Cardiac fibroblast (primary cell): ENCODE measurements at regions not wholly inside any gene's neighbourhood (a gene's known extent, or its start where the extent isn't known, plus 50 kb on each side); places are given as distances from the start of the nearest gene placed in this dataset.

Source experiments
- DNase-seq, 2 donors: peaks; one replicate each; pipeline versions ENCODE4 v3.0.0 to v3.0.0-alpha.2; 2010; ENCODE audit warnings: low read depth in 2 of 2
- H3K4me3 ChIP-seq, 2 donors: replicated peaks in 1 of 2; 1 replicate in 1 of 2; 2 replicates in 1 of 2; pipeline ENCODE4 v1.5.1; 2011; ENCODE audit warnings: low read depth in 2 of 2, low read length in 2 of 2, mild to moderate bottlenecking in 2 of 2, moderate library complexity in 1 of 2
- TF ChIP-seq, protein P1 (sequence below): IDR thresholded peaks from one replicate; pipeline ENCODE4 v1.5.1; 2011; ENCODE audit warnings: low read depth, mild to moderate bottlenecking, low read length, inconsistent platforms

- H3K4me3 ChIP-seq = no peak overlapping the region
- DNase-seq = no peak
- TF ChIP-seq, protein P1, sequence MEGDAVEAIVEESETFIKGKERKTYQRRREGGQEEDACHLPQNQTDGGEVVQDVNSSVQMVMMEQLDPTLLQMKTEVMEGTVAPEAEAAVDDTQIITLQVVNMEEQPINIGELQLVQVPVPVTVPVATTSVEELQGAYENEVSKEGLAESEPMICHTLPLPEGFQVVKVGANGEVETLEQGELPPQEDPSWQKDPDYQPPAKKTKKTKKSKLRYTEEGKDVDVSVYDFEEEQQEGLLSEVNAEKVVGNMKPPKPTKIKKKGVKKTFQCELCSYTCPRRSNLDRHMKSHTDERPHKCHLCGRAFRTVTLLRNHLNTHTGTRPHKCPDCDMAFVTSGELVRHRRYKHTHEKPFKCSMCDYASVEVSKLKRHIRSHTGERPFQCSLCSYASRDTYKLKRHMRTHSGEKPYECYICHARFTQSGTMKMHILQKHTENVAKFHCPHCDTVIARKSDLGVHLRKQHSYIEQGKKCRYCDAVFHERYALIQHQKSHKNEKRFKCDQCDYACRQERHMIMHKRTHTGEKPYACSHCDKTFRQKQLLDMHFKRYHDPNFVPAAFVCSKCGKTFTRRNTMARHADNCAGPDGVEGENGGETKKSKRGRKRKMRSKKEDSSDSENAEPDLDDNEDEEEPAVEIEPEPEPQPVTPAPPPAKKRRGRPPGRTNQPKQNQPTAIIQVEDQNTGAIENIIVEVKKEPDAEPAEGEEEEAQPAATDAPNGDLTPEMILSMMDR = no peak
Measured at GRCh38 chr6:90401933-90402830, 105.5 kb upstream of the BACH2 start.

GRCh38 chr6:90399970-90400369 is 103.3 kb upstream of the BACH2 start:
- peak in 1 of 2 donors; percentile 14 for DNase-seq
- TF ChIP-seq, protein P1 = no peak
- H3K4me3 ChIP-seq = no peak overlapping the region

GRCh38 chr6:90397929-90398674 is 101.5 kb upstream of the BACH2 start:
- TF ChIP-seq, protein P1 = no peak
- DNase-seq = no peak
- H3K4me3 ChIP-seq = no peak overlapping the region

DNA sequence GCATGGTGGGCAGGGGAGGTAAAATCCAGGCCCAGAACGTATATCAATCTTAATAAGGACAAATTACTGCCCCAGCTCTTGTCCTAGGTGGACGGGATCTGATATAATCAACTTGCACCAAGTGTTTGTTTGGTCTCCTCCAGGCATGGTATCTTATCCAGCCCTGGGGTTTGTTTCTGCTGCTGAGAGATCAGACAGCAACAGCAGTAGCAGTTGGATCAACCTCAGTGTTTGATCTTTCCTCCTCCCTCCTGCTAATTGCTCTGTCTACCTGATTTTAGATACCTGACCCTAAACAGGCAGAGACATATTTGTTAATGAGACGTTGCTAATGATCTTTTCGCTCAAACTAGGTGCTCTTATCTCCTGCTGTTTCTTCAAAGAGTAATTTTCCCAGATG is 100.4 kb upstream of the BACH2 start:
- DNase-seq = no peak
- no peak overlapping the region for H3K4me3 ChIP-seq
- TF ChIP-seq, protein P1 = no peak

DNA sequence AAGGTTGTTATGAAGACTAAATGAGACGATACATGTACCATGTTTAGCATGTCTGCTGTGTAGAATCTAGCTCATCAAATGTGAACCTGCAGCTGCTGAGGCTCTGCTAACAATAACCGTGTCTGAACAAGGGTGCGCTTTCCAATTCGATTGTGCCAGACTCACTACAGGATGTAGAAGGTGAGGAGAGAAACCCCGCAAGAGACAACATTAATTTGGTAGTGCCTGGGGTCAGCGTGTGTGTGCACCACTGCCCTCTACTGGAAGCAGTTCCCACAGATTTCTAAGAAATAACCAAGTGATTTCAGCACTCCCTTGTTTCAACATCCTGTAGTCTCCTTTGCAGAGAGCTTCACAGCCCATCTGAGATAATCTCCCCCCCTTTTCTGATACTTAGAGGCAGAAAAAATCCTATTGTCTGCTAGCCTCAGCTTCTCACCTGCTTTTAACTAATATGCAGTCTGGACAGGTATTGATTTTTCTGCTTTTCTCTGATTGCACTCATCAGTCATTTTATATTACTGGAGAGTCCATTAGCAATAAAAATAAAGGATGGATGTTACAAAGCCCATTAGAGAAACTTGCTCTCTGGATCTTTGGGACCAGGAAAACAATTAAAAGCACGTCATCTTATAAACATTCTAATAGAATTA is 96.7 kb upstream of the BACH2 start:
- DNase-seq = peak; percentile 70 to 73
- TF ChIP-seq, protein P1 = peak; percentile 75
- no peak overlapping the region for H3K4me3 ChIP-seq

DNA sequence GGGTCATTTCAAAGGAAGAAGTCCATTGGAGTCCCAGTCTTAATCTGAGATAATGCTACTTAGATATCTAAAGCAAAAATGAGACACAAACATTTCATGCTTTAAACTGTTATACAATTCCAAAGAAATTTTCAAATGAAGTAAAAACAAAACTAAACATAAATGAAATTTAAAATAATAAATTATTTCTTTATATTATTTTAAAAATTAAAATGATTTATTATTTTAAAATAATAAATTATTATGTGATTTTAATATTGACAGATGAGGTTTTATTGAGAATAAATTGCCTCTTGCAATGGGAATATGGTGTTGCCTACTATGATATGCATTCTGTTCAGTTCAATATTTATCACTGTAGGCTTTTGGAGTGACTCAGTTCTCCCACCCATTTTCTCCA is 93.7 kb upstream of the BACH2 start:
- TF ChIP-seq, protein P1 = no peak
- DNase-seq = no peak
- H3K4me3 ChIP-seq = no peak overlapping the region
